ENCODE measurements at regions not wholly inside any gene's neighbourhood (a gene's known extent, or its start where the extent isn't known, plus 50 kb on each side); places are given as distances from the start of the nearest gene placed in this dataset.

DNA sequence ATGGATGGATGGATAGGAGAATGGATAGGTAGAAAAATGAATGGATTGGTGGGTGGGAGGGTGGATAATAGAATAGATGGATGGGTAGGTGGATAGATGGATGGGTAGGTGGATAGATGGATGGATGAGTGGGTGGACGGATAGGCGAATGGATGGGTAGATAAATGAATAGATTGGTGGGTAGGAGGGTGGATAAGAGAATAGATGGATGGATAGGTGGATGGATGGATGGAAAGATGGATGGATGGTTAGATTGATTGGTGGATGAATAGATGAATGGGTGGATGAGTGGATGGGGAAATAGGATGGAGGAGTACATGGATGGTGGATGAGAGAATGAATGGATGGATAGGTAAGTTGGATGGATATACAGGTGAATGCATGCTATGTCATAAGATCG is 110.5 kb downstream of the CEBPB start:
- no peak for DNase-seq (ENCODE audit: low read depth)

DNA sequence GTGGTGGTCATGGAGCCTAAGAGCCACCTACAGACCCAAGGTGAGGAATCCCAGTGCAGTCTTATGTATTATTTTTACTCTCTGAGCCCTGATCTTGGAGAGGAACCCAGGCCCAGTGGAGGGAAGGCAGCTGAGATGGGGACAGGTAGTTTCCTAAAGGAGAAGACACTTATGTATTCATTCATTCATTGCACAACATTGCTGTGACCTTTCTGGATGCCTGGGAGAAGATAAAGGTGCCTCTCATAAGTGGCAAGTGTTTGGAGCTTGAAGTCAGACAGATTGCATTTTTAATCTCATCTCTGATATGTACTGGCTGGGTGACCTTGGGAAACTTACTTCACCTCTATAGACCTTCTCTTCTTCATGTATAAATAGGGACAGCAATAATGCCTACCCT is 111.1 kb downstream of the CEBPB start:
- no peak for DNase-seq (ENCODE audit: low read depth)

DNA sequence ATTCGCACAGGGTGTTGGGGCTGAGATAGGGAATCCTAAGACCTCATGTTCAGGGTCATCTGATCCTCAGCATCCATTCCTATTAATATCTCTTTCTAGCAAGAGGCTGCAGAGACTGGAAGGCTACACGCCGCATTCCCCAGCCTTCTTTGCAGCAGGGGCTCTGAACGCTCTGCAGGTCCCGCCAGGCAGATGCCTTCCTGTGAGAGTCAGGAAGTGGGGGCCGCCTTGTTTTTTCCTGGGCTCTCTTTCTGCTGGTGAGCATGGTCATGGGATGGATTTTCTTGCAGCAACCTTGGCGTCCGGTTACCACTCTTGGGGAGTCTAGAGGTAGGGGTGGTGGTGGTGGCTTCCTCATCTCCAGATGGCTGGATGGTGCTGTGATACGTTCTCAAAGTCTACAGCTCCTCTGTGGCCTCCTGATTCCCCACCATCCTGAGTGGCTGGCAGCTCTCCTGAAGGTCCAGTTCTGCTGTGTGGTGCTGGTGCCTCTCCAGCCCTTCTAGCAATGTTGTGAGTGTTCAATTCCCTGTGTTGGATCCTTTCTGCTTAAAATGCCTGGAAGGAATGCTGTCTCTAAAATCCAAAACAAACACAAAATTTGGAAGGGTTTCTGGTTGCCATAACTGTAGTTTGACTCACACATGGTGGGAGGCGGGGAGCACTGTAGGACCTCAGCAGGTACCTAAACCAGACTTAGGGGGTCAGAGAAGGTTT is 111.9 kb downstream of the CEBPB start:
- peak; percentile 67 for DNase-seq (ENCODE audit: low read depth)

DNA sequence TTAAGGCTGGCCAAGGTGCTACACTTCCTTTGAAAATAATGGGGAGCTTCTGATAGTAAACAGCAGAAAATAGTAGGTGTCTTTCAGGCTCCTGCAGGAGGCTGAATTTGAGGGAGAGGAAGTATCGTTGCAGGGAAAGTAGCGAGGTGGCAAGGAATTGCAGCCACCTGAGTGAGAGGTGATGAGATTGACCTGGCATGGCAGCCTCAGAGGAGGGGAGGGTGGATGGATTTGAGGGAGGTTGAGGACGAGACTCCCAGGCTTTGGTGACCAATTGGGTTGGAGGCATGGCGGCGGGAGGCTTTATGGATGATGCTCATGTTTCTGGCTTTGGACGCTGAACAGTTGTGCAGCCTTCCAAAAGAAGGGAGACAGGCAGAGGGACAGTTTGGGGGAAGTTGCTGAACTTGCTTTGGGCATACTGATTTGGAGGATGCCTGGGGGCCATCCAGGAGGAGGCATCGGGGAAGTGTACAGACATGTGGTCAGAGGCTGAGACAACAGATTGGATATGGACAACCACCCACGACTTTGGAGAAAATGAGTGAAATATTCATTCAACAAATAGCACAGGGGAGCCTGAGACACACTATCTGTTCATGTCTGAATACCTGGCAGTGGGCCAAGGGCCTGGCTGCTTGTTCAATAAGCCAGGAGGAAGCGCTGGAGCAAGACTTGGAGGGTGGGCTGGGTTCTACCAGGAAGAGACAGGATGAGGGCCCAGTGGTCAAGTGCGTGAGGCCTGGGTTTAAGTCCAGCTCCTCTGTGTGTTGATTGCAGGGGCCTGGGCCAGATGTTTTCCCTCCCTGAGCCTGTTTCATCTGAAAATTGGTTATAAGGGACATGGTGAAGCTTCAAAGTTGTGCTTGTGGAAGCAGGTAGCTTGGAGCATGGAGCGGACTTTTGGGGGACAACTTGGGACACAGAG is 113.2 kb downstream of the CEBPB start:
- peak; percentile 94 for DNase-seq (ENCODE audit: low read depth)

DNA sequence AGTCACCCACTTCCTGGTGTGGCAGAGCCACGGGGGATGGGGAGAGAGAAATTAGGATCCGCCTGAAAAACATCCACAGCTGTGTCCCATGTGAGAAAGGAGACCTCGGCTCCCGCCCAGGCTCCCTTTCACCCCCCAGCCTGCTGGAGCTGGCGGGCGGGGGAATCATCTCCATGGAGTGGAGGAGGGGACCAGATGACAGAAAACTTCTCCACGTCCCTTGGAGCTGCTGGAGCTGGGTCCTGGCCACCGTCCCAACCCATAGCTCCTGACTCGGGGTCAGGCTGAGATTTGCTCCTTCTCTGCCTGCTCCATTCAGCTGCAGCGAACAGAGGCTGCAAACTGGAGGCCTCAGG is 113.8 kb downstream of the CEBPB start:
- peak; percentile 97 for DNase-seq (ENCODE audit: low read depth)

DNA sequence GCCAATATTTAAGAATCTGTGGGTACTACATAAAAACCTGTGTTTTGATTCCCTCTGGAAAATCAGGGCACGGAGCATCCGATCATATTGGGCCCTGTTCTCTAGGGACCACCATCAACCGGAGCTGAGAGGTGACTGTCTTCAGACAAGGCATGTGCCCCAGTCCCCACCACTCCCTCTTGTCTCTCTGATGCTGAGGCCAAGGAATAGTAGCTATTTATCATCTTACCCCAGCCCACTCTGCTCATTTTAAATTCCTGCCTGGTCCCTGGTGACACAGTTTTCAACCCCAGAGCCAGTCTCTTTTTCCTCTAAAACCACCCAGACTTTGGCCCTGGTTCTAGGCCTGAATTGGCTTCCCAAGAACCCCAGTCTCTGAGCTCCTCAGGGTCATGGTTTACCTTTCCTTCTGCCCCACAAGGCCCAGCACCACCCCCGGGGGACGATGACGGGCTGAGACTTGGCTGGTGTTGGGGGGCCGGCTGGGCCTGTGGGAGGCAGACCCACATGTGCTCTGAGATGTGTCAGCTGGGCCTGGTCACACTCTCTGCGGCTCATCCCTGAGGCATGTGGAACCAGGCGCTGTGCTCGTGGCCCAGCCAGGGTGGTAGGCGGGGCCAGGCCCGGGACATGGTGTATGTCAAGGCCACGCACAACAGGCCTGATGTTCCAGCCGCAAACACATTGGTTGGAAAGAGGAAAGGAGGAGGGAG is 114.4 kb downstream of the CEBPB start:
- peak; percentile 100 for DNase-seq (ENCODE audit: low read depth)

DNA sequence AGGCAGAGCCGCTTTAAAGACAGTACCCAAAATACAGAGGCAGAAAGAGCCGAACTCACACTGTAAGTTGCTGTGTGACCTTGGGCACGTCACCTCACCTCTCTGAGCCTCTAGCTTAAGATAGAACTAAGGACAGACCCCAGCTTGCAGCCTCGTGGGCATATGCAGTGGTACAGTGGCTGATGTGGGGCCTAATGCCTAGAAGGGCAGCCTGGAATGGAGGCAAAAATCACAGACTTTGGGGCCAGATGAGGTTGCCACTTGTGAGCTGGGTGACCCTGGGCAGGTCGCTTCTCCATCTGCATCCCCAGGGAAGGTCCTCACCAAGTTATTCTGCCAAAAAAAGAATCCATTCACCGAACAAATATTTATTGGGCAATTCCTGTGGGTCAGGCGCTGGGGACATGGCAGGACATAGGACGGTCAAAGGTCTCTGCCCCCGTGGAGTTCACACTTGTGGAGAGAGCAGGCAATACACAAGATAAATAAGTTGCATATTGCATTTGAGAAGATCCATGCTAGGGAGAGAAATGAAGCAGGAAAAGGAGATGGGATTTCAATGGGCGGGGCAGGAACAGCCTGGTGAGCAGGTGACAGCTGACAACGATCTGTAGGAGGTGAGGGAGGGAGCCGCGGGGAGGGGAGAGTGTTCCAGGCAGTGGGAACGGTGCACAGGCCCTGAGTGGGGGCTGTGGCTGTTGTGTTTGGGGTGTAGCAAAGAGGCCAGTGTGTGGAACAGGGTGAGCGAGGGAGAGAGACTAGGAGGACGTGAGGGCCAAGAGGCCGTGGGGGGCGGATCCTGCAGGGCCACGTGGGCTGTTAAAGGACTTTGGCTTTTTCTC is 115.2 kb downstream of the CEBPB start:
- DNase-seq (ENCODE audit: low read depth) = peak; percentile 89

DNA sequence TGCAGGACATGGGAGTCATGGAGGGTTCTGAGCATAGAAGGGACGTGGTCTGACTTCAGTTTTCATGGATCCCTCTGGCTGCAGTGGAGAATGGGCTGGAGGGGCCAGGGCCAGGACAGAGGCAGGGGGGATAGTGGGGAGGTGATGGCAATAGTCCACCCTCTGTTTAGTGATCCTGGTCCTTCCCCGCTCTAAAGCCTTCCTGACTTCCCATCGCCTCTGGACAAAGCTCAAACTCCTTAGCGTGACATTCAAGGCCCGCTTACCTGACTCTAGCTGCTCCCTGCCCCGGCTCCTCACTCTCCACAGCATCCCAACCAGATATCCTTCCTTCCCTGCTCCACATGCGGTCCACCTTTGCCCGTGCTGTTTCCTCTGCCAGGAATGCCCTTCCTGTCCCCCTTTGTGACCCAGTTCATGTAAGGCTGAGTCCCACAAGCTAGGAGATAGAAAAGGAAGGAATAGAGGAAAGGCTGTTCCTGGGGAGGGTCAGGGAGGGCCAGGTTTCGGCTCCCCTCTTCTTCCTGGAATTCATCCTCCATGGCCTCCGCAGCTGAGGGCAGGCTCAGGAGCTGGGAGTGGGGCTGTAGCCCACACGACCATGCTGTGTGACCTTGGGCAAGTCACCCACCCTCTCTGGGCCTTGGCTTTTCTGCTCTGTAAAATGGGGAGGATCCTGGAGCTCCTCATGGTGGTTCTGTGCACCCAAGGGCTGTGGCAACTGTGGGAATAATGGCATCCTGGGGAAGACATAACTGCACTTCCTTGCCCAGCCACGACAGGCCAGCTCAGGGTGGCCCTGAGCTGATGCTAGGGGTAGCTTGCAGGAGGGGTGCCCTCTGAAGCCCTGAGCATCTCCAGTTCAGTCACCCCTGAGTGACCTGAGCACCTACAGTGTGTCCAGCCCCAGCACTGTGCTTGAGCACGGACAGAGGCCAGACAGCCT is 116.1 kb downstream of the CEBPB start:
- DNase-seq (ENCODE audit: low read depth) = no peak

DNA sequence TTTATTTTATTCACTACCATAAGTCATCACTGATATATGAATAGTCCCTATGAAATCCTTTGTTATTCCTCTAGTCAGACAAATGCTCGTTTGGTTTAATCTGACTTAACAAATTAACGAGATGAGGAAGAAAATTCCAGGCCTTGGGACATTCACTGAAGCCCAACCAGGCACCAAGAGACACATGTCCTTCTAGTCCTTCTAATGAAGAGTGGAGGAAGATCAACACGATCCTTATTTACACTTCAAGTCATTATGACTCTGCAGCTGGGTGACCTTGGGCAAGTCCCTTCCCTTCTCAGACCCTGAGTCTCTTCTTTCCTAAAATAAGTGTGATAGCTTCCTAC is 117.5 kb downstream of the CEBPB start:
- no peak for DNase-seq (ENCODE audit: low read depth)

DNA sequence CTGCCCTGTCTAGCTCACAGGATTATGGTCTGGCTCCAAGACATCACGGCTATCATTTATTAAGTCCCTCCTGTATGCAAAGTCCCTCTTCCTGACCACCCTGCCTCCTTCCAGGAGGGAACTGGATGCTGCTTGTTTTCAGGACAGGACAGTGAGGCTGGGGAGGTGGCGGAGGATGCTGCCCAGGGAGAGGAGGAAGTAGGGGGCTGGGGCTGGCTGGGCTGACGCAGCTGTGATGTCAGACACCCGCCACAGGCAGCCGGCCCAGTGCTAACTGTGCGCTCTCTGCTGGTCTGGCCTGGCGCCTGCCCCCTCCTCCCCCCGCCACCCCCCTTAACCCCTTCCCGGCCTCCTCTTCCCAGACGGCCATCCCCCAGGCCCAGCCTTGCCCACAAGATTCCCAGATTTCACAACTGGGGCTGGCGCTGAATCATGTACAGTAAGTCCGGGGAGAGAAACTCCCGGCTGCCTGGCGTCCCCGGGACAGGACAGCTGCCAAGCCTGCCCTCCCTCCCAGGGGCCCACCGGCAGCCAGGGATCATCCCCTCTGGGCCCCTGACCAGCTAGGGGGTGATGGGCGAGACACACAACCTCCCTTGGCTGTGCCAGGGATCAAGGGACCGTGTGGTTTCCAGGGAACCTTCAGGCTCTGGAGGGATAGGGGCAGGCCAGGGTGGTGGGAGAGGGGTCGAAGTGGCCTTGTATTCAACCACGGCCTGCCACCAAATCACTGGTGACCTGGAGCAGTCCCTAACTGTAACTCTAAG is 118.1 kb downstream of the CEBPB start:
- DNase-seq (ENCODE audit: low read depth) = peak; percentile 99

DNA sequence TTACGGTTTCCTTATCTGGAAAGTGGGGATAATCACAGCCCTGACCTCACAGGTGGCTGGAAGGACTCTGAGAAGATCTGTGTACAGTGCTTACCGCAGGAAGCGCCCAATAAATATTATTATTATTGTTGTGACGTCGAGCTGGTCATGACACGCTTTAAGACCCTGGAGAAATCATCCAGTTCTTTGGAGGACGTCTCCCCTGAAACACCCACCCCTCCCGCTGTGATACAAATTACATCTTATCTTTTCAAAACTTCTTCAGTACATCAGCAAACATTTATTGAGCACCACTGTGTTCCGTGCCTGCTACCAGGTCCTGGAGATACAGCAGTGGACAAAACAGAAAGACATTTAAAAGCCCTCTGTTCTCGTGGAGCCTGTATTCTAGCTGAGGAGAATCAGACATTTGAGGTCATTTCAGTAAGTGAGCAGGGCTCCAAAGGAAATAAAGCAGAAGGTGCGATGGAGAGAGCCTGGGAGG is 118.7 kb downstream of the CEBPB start:
- peak; percentile 47 for DNase-seq (ENCODE audit: low read depth)

DNA sequence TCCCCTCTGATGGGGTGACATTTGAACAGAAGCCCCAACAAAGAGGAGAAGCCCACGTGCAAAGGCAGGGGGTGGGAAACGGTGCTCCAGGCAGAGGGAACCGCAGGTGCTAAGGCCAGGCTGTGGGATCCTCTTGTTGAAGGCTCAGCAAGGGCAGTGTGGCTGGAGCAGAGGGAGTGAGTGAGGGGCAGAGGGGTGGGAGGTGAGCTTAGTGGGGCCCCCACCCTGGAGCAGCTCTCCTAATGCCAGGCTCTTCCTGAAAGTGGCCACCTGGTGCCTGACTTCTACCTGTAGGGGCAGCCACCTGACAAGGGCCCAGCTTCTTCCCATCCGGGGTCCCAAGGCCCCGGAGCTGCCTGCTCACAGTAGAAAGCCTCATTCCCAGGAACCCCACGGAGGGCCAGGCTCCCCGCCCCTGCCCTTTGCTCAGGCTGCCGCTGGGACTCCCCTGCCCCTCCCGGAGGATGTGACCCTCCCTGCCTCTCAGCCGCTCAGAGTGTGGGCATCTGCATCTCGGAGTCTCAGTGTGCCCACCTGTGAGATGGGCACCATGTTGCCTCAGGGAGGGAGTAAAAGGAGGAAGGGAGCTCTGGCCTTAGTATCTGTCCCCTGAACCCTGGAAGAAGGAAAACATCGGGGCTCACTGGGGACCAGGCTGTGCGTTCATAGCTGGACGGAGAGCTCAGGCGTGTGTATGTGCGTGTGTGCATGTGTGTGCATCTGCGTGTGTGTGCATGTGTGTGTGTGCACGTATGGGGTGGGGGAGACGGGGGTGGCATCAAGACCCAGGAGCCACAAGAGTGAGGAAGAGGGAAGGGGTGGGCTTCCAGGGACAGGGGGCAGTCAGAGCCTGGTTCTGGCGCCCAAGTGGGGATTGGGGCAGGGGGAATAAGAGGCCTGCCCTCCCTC is 119.4 kb downstream of the CEBPB start:
- DNase-seq (ENCODE audit: low read depth) = no peak

DNA sequence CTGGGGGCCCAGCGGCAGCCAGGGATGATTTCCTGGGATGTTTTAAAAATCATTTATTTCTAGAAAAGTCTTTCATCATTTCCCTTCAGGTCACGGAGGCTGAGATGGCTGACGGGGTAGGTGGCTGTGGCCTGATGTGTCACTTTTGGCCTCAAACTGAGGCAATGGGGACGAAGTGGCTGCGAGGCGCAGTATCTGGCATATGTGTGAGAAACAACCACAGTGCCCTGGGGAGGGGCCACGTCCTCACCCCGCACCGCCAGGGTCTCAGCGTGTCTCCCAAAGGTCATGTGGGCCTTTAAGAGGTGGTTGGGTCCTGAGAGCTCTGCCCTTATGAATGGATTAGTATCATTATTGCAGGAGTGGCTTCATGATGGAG is 120.0 kb downstream of the CEBPB start:
- DNase-seq (ENCODE audit: low read depth) = no peak

DNA sequence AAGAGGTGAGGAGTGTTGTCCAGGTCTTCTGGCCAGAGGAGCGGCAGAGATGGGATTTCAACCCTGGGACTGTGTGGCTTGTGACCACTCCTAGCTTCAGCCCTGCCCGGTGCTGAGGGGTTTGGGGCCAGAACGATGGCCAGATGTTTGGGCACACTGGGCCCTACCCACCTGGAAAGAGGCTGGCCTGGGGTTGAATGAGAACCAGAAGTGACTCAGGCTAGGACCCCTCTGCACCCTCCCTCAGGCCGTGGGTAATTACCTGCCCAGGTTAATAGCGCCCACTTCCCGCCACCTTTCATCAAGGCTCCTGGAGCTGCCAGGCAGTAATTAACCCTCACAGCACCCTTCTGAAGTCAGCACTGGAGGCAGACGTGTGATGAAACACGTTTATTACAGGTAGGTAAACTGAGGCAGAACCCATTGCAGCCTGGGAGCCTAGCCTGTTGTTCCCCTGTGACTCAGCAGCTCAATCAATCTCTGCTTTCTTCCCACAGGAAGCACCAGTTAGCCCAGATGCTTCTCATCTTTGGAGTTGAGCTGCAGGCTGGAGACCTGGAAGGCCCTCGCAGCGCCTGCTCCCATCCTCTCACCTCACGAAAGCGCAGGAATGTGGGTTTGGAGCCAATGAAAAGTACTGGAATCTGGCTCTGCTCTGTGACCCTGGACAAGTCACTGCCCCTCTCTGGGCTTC is 120.8 kb downstream of the CEBPB start:
- no peak for DNase-seq (ENCODE audit: low read depth)

DNA sequence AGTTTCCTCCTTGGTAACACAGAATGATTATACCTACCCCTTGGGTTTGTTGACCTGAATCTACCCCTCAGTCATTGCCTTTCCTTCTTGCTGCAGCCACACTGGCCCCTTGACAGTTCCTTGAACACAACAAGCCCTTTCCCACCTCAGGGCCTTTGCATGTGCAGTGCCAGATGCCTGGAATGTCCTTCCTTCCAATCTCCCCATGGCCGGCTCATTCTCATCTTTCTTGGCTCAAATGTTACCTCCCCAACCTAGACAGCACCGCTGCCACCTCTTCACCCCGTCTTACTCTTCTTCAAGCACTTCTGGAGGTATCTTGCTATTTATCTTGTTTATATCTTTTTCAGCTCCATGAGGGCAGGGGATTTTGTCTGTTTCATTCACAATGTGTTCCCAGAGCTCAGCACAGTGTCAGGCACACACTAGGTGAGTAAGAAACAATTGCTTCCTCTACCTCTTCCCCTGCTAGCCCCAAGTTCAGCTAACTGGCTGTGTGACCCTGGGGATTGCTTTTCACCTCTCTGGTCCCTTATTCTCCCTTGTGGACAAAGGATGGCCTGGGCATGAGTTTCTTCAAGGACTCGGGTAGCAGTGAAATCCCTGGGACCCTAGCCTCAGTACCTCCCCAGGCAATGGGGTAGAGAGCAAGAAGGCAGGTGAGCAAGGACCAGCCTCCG is 121.5 kb downstream of the CEBPB start:
- DNase-seq (ENCODE audit: low read depth) = no peak

DNA sequence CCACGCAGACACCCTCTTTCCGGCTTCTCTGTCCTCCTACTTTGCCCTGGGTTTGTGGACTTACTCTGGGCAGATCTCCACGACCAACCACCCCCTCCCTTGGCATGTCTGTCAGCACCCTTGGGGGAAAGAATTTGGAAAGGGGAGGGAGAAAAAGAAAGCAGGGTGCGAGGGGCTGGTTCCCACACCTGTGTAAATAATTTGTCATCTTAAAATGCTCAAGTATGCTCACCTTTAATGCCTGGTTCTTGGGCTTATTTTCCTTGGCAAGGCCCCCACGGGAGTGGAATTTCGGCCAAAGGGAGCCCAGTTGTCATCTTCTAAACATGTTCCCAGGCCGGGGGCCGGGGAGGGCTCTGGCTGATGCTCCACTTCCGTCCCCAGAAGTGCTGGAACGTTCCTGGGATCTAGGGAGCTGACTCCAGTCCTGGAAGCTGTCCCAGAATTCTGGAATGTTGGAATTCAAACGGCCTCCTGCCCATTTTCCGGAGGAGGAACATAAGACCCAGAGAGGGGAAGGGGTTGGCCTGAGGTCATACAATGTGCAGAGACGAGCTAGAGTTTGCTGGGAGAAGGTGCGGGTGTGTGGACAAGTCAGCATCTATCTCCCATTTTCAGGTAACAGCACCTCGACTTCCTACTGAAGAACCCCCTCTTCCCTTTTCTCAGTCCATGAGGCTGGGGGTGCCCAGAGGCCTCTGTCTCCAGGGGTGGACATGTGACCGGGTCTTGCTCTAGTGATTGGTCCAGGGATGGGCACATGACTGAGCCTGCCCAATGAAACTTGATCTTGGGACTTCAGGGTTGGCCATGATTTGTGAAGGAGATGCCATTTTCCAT is 122.3 kb downstream of the CEBPB start:
- peak; percentile 84 for DNase-seq (ENCODE audit: low read depth)

DNA sequence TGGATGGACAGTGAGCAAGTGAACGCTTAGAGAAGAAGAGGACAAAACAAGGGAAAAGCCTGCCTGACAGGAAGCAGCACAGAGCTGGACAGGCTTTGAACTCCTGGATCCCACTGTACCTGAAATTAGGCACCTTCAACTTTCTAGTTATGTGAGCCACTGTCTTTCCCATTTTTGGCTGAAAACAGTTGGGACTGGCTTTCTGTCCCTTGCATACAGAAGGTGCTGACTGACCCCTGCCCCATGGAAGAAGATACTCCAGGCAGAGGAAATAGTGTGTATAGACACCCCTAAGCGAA is 122.8 kb downstream of the CEBPB start:
- DNase-seq (ENCODE audit: low read depth) = no peak
